ENCODE measurements at regions not wholly inside any gene's neighbourhood (a gene's known extent, or its start where the extent isn't known, plus 50 kb on each side); places are given as distances from the start of the nearest gene placed in this dataset.

- Histone ChIP-seq H3K36me3 (ENCODE audit: control insufficient read depth, insufficient read depth, low read length) (no peaks in the 10 kb centered on the region), H3K4me3 (ENCODE audit: low read depth, low read length) (no peak overlapping the region), H3K27me3 (ENCODE audit: control insufficient read depth, insufficient read depth, low read length) (no peaks in the 10 kb centered on the region)
- no peak for DNase-seq (ENCODE audit: low read depth)
- TF ChIP-seq, protein P1, sequence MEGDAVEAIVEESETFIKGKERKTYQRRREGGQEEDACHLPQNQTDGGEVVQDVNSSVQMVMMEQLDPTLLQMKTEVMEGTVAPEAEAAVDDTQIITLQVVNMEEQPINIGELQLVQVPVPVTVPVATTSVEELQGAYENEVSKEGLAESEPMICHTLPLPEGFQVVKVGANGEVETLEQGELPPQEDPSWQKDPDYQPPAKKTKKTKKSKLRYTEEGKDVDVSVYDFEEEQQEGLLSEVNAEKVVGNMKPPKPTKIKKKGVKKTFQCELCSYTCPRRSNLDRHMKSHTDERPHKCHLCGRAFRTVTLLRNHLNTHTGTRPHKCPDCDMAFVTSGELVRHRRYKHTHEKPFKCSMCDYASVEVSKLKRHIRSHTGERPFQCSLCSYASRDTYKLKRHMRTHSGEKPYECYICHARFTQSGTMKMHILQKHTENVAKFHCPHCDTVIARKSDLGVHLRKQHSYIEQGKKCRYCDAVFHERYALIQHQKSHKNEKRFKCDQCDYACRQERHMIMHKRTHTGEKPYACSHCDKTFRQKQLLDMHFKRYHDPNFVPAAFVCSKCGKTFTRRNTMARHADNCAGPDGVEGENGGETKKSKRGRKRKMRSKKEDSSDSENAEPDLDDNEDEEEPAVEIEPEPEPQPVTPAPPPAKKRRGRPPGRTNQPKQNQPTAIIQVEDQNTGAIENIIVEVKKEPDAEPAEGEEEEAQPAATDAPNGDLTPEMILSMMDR (IDR thresholded peaks at IDR 0.05; ENCODE audit: insufficient read depth, low read length, poor library complexity, severe bottlenecking), result no peak
Measured at GRCh38 chr12:125436686-125437085, 371.5 kb downstream of the AACS start.

DNA sequence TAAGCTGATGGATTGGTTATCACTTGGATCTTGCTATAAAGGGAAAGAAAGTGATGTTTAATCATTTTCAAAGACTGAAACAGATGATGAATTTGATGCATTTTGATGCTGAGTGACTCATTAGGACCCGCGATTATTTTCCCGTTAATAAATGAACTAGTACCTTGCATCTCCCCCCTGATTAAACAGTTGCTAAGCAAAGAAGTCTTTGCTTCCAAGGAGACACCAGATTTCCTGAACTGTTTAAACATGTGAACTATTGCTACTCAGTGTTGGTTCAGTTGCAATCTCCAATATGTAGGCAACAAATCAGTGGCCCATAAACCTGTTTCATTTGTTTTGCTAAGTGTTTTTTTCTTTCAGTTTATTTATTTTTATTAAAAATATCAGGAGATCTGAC lies 375.2 kb downstream of the AACS start:
- no peak overlapping the region for H3K4me3 ChIP-seq (ENCODE audit: low read depth, low read length)
- TF ChIP-seq, protein P1 (IDR thresholded peaks at IDR 0.05; ENCODE audit: insufficient read depth, low read length, poor library complexity, severe bottlenecking), result no peak
- H3K36me3 ChIP-seq (ENCODE audit: control insufficient read depth, insufficient read depth, low read length), result no peaks in the 10 kb centered on the region
- no peaks in the 10 kb centered on the region for H3K27me3 ChIP-seq (ENCODE audit: control insufficient read depth, insufficient read depth, low read length)
- no peak for DNase-seq (ENCODE audit: low read depth)

DNA sequence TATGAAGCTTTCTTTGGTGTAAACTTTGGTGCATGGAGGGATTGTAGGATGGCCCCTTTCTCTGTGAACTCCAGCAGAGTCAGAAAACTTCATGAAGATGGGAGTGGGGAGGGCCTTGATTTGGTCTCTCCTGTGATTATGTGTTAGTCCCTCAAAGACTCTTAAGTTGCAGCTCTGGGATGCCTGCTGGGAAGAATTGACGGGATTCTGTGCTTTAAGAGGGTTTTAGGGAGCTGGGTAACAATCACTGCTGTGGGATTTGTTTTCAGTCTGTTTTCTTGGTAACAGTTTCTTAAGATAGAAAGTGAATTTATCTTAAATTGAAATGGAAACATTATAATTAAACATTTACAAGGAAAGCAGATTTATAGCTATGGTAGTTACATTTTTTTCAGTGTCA lies 378.1 kb downstream of the AACS start:
- Histone ChIP-seq H3K27me3 (ENCODE audit: control insufficient read depth, insufficient read depth, low read length) (no peaks in the 10 kb centered on the region), H3K4me3 (ENCODE audit: low read depth, low read length) (no peak overlapping the region), H3K36me3 (ENCODE audit: control insufficient read depth, insufficient read depth, low read length) (no peaks in the 10 kb centered on the region)
- no peak for DNase-seq (ENCODE audit: low read depth)
- TF ChIP-seq, protein P1 (IDR thresholded peaks at IDR 0.05; ENCODE audit: insufficient read depth, low read length, poor library complexity, severe bottlenecking), result no peak

DNA sequence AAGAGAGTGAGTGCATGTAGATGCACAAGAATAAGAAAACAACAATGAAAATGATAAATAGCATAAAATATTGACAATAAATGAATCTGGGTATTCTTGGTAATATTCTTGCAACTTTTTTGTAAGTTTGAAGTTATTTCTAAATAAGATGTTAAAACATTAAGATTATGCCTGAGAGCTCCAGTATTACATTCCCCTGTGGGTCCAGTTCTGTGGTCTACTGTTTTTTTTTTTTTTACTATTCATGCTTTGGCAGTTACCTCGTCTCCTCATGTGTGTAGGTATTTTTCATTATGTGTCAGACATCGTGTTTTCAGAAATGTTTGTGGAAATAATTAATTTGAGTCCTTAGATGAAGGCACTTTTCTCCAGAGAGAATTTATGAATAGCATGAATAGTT lies 386.2 kb downstream of the AACS start:
- Histone ChIP-seq H3K4me3 (ENCODE audit: low read depth, low read length) (no peak overlapping the region), H3K27me3 (ENCODE audit: control insufficient read depth, insufficient read depth, low read length) (no peaks in the 10 kb centered on the region), H3K36me3 (ENCODE audit: control insufficient read depth, insufficient read depth, low read length) (no peaks in the 10 kb centered on the region)
- DNase-seq (ENCODE audit: low read depth), result no peak
- TF ChIP-seq, protein P1 (IDR thresholded peaks at IDR 0.05; ENCODE audit: insufficient read depth, low read length, poor library complexity, severe bottlenecking), result no peak

- no peaks in the 10 kb centered on the region for H3K36me3 ChIP-seq (ENCODE audit: control insufficient read depth, insufficient read depth, low read length)
- H3K4me3 ChIP-seq (ENCODE audit: low read depth, low read length), result no peak overlapping the region
- TF ChIP-seq, protein P1 (IDR thresholded peaks at IDR 0.05; ENCODE audit: insufficient read depth, low read length, poor library complexity, severe bottlenecking), result no peak
- no peaks in the 10 kb centered on the region for H3K27me3 ChIP-seq (ENCODE audit: control insufficient read depth, insufficient read depth, low read length)
- no peak for DNase-seq (ENCODE audit: low read depth)
Measured at GRCh38 chr12:125453751-125454150, 388.5 kb downstream of the AACS start.

GRCh38 chr12:125454291-125454690 lies 389.1 kb downstream of the AACS start:
- H3K4me3 ChIP-seq (ENCODE audit: low read depth, low read length), result no peak overlapping the region
- TF ChIP-seq, protein P1 (IDR thresholded peaks at IDR 0.05; ENCODE audit: insufficient read depth, low read length, poor library complexity, severe bottlenecking), result no peak
- H3K36me3 ChIP-seq (ENCODE audit: control insufficient read depth, insufficient read depth, low read length), result no peaks in the 10 kb centered on the region
- no peaks in the 10 kb centered on the region for H3K27me3 ChIP-seq (ENCODE audit: control insufficient read depth, insufficient read depth, low read length)
- DNase-seq (ENCODE audit: low read depth), result no peak
